ENCODE measurements at regions not wholly inside any gene's neighbourhood (a gene's known extent, or its start where the extent isn't known, plus 50 kb on each side); places are given as distances from the start of the nearest gene placed in this dataset.

GRCh38 chr11:23138761-23139160 is 278.5 kb upstream of the CCDC179 start:
- H3K9me2 ChIP-seq (ENCODE audit: insufficient read depth): no peaks in the 10 kb centered on the region
- WGBS, 2 experiments (ENCODE audit: low coverage in 1 of 2, low lambda C conversion rate in 2 of 2, missing lambda C conversion rate in 2 of 2): 37 to 40% methylated on average over 1 of the region's 1 CpG

GRCh38 chr11:23143022-23143421 is 282.7 kb upstream of the CCDC179 start:
- 28 to 36% methylated on average over 2 of the region's 2 CpGs for WGBS, 2 experiments (ENCODE audit: low coverage in 1 of 2, low lambda C conversion rate in 2 of 2, missing lambda C conversion rate in 2 of 2)
- in situ Hi-C loops (cut with MboI): no loop called here
- Histone ChIP-seq H3K4me3 (no peak overlapping the region), H3K36me3 (ENCODE audit: low read depth) (no peaks in the 10 kb centered on the region), H3K9me2 (ENCODE audit: insufficient read depth) (no peaks in the 10 kb centered on the region), H2AFZ (no peak overlapping the region), H3K79me2 (ENCODE audit: insufficient read depth) (no peaks in the 10 kb centered on the region), H4K20me1 (ENCODE audit: insufficient read depth) (no peaks in the 10 kb centered on the region), H3F3A (ENCODE audit: insufficient read depth) (no peaks in the 10 kb centered on the region), H3K27me3 (replicated peaks; ENCODE audit: insufficient read depth) (peaks cover 14% of the 10 kb centered on the region; the same call in 1 of the 2 replicates), H3K27ac (no peak overlapping the region), H3K9me3 (ENCODE audit: low read depth) (no peaks in the 10 kb centered on the region), H3K4me2 (ENCODE audit: unreplicated experiment) (no peak overlapping the region), H3K4me1 (ENCODE audit: insufficient read depth) (no peaks in the 10 kb centered on the region), H3K9ac (no peak overlapping the region)
- no peak for DNase-seq
- TF ChIP-seq EZH2phosphoT487 (IDR thresholded peaks at IDR 0.05; ENCODE audit: insufficient read depth, low read depth) (no peak), EZH2 (IDR thresholded peaks at IDR 0.05; ENCODE audit: insufficient read depth, poor library complexity, severe bottlenecking) (no peak)

More at GRCh38 chr11:23138761-23139160, 278.5 kb upstream of the CCDC179 start:
- Histone ChIP-seq H3K27ac (no peak overlapping the region), H3K4me1 (ENCODE audit: insufficient read depth) (no peaks in the 10 kb centered on the region), H3K79me2 (ENCODE audit: insufficient read depth) (no peaks in the 10 kb centered on the region), H4K20me1 (ENCODE audit: insufficient read depth) (no peaks in the 10 kb centered on the region), H3K27me3 (replicated peaks; ENCODE audit: insufficient read depth) (peaks cover 9% of the 10 kb centered on the region; the same call in 1 of the 2 replicates), H3K4me2 (ENCODE audit: unreplicated experiment) (no peak overlapping the region), H3K36me3 (ENCODE audit: low read depth) (no peaks in the 10 kb centered on the region), H3K9ac (no peak overlapping the region), H3K9me3 (ENCODE audit: low read depth) (no peaks in the 10 kb centered on the region), H2AFZ (no peak overlapping the region), H3F3A (ENCODE audit: insufficient read depth) (no peaks in the 10 kb centered on the region), H3K4me3 (no peak overlapping the region)
- TF ChIP-seq EZH2 (IDR thresholded peaks at IDR 0.05; ENCODE audit: insufficient read depth, poor library complexity, severe bottlenecking): no peak
- no peak for TF ChIP-seq EZH2phosphoT487 (IDR thresholded peaks at IDR 0.05; ENCODE audit: insufficient read depth, low read depth)
- in situ Hi-C loops (cut with MboI): no loop called here
- no peak for DNase-seq

- Histone ChIP-seq H3K27ac (no peak overlapping the region), H3K36me3 (ENCODE audit: low read depth) (no peaks in the 10 kb centered on the region), H3K4me2 (ENCODE audit: unreplicated experiment) (no peak overlapping the region), H3K9me3 (ENCODE audit: low read depth) (no peaks in the 10 kb centered on the region), H4K20me1 (ENCODE audit: insufficient read depth) (no peaks in the 10 kb centered on the region), H3K79me2 (ENCODE audit: insufficient read depth) (no peaks in the 10 kb centered on the region), H3K9ac (no peak overlapping the region), H3K27me3 (replicated peaks; ENCODE audit: insufficient read depth) (peaks cover 8% of the 10 kb centered on the region; the same call in 1 of the 2 replicates), H3K4me3 (no peak overlapping the region), H2AFZ (no peak overlapping the region), H3F3A (ENCODE audit: insufficient read depth) (no peaks in the 10 kb centered on the region), H3K9me2 (ENCODE audit: insufficient read depth) (no peaks in the 10 kb centered on the region), H3K4me1 (ENCODE audit: insufficient read depth) (no peaks in the 10 kb centered on the region)
- DNase-seq: no peak
- WGBS, 2 experiments (ENCODE audit: low coverage in 1 of 2, low lambda C conversion rate in 2 of 2, missing lambda C conversion rate in 2 of 2): 63 to 68% methylated on average over 2 of the region's 2 CpGs
- in situ Hi-C loops (cut with MboI): no loop called here
- TF ChIP-seq EZH2 (IDR thresholded peaks at IDR 0.05; ENCODE audit: insufficient read depth, poor library complexity, severe bottlenecking): no peak
- no peak for TF ChIP-seq EZH2phosphoT487 (IDR thresholded peaks at IDR 0.05; ENCODE audit: insufficient read depth, low read depth)
Measured at GRCh38 chr11:23151819-23152218, 291.5 kb upstream of the CCDC179 start.

- Histone ChIP-seq H3F3A (ENCODE audit: insufficient read depth) (no peaks in the 10 kb centered on the region), H3K9ac (no peak overlapping the region), H3K4me3 (no peak overlapping the region), H3K4me2 (ENCODE audit: unreplicated experiment) (no peak overlapping the region), H2AFZ (no peak overlapping the region), H3K36me3 (ENCODE audit: low read depth) (no peaks in the 10 kb centered on the region), H3K4me1 (ENCODE audit: insufficient read depth) (no peaks in the 10 kb centered on the region), H3K79me2 (ENCODE audit: insufficient read depth) (no peaks in the 10 kb centered on the region), H3K9me2 (ENCODE audit: insufficient read depth) (no peaks in the 10 kb centered on the region), H3K9me3 (ENCODE audit: low read depth) (no peaks in the 10 kb centered on the region), H3K27ac (no peak overlapping the region), H3K27me3 (replicated peaks; ENCODE audit: insufficient read depth) (no peaks in the 10 kb centered on the region), H4K20me1 (ENCODE audit: insufficient read depth) (no peaks in the 10 kb centered on the region)
- WGBS, 2 experiments (ENCODE audit: low coverage in 1 of 2, low lambda C conversion rate in 2 of 2, missing lambda C conversion rate in 2 of 2): 59 to 68% methylated on average over 1 of the region's 1 CpG
- TF ChIP-seq EZH2phosphoT487 (IDR thresholded peaks at IDR 0.05; ENCODE audit: insufficient read depth, low read depth) (no peak), EZH2 (IDR thresholded peaks at IDR 0.05; ENCODE audit: insufficient read depth, poor library complexity, severe bottlenecking) (no peak)
- DNase-seq: no peak
- in situ Hi-C loops (cut with MboI): no loop called here
Measured at GRCh38 chr11:23155503-23155902, 295.2 kb upstream of the CCDC179 start.

GRCh38 chr11:23164022-23164421 is 303.7 kb upstream of the CCDC179 start:
- WGBS, 2 experiments (ENCODE audit: low coverage in 1 of 2, low lambda C conversion rate in 2 of 2, missing lambda C conversion rate in 2 of 2): 17 to 20% methylated on average over 1 of the region's 1 CpG

More at GRCh38 chr11:23164022-23164421, 303.7 kb upstream of the CCDC179 start:
- DNase-seq: no peak
- no peaks in the 10 kb centered on the region for H3K36me3 ChIP-seq (ENCODE audit: low read depth)
- no peak for TF ChIP-seq EZH2phosphoT487 (IDR thresholded peaks at IDR 0.05; ENCODE audit: insufficient read depth, low read depth)
- TF ChIP-seq EZH2 (IDR thresholded peaks at IDR 0.05; ENCODE audit: insufficient read depth, poor library complexity, severe bottlenecking): no peak
- no peaks in the 10 kb centered on the region for H3K9me3 ChIP-seq (ENCODE audit: low read depth)
- H3K27me3 ChIP-seq (replicated peaks; ENCODE audit: insufficient read depth): 0 out of 2 replicates have a peak, but pooled peaks cover 7% of the 10 kb centered on the region
- H3K9me2 ChIP-seq (ENCODE audit: insufficient read depth): no peaks in the 10 kb centered on the region
- no peak overlapping the region for H3K4me3 ChIP-seq
- H3F3A ChIP-seq (ENCODE audit: insufficient read depth): no peaks in the 10 kb centered on the region
- no peak overlapping the region for H3K27ac ChIP-seq
- H3K4me1 ChIP-seq (ENCODE audit: insufficient read depth): no peaks in the 10 kb centered on the region
- no peaks in the 10 kb centered on the region for H3K79me2 ChIP-seq (ENCODE audit: insufficient read depth)
- in situ Hi-C loops (cut with MboI): no loop called here
- no peak overlapping the region for H3K4me2 ChIP-seq (ENCODE audit: unreplicated experiment)
- H4K20me1 ChIP-seq (ENCODE audit: insufficient read depth): no peaks in the 10 kb centered on the region
- no peak overlapping the region for H2AFZ ChIP-seq
- H3K9ac ChIP-seq: no peak overlapping the region

Measured in GM23248 (cell line).